ENCODE measurements at regions not wholly inside any gene's neighbourhood (a gene's known extent, or its start where the extent isn't known, plus 50 kb on each side); places are given as distances from the start of the nearest gene placed in this dataset.
"Not testable (repeated sequence)": the region's sequence is repeated elsewhere in the genome, so short reads cannot be mapped to it uniquely, and the experiment has no call there.

DNA sequence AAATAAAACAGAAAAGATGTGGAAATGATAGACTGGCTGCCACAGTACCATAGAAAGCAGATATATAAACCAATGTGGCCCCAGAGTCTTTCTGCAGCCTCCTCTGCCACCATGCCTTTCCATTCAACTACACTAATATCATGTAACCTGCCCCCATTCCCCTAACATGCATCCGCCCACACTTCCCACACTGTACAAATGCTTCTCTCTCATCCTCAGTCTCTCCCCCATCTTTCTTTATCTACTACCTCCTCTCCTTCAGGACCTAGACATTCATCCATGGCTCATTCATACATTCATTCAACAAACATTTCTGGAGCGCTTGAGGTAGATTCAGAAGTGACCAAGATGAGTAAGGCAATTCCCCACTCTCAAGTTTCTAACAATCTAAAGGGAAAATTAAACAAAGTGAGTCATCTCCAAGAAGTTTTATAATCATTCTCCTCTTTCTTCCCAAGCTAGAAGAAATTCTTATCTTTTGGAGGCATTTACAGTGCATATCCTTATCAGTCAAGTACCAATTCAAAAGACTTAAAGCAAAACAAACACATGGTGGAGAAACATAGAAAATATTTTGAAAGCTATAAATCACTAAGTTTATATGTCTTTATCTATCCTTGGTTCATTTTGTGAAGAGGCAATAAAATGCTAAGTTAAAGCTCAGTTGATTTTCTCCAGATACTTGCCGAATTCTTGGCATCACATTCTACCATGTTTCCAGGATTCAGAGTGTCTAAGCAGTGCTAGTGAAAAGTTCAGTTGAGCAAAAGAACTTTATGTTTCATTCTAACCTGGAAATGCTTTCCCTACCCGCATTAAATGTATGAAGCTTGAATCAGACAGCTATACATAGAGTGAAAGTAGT is 70.5 kb upstream of the FRMD6 start:
- DNase-seq (ENCODE audit: low read depth): no peak

DNA sequence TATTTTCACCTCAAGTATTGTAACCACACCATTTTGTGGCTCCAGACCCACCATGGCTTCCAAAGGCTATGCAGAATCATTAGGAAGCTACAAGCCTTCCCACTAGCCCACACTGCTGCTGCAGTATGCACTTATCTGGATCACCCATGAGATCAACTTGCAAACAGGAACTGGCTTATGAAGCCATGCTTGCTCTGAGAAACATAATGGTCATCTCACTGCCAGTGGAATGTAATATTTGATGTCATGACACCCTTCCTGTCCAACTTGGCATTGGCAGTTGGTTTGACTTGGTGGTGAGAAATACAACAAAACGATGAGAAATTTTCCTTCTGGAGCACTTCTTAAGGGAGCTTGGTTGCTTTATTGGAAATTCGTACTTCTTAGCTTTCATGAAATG is 69.3 kb upstream of the FRMD6 start:
- DNase-seq (ENCODE audit: low read depth): no peak

DNA sequence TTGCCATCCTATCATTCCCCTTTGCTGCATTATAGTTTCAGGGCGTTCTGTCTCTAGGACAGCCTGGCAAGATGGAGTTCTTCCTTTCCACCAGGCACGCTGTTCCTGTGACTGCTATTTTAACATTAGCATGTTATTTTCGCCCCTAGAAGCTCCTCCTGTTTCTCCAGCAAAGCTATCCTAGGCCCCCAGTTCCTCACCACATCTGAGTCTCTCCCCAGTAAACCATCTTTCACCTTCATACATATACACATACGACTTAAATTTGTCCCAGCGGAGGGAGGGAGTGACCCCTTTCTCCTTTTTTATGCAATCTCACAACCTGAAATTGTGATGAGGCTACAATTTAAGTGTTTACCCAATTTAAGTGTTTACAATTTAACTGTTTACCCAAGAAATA is 66.7 kb upstream of the FRMD6 start:
- DNase-seq (ENCODE audit: low read depth): no peak

DNA sequence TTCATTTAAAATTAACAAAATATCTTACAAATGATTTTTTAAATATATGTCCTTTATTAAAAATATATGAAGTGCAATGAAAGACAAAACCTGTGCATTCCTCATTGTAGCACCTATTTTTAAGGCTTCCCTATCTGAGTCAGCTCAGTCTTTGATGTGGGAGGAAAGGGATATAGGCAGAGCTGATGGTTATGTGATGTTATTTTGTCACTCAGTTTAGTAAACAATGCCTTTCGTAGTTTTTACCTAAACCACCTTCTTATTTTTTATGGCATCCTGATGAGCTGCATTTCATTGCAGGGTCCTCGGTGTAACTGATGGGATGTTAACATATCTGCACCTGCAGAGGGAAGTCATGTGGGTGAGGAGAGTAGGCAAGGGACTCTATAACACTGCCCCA is 58.9 kb upstream of the FRMD6 start:
- DNase-seq (ENCODE audit: low read depth): no peak

DNA sequence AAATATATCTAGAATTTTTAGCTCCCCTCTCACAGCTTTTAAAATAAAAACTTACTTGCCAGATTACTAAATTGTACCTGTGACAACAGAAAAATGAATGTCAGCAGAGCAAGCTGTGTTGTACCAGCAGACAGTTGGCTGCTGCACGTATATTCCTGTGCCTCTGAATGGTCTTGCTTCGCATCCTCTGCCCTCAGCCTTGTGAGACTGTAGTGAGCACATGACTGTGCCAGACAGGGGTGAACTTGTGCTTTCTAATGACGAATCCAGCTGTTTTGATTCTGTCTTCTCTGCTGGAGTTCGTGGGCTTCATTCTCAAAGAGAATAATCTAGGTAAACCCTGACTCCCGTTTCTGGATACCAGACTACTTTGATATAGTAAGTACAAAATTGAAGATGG is 58.3 kb upstream of the FRMD6 start:
- DNase-seq (ENCODE audit: low read depth): no peak

DNA sequence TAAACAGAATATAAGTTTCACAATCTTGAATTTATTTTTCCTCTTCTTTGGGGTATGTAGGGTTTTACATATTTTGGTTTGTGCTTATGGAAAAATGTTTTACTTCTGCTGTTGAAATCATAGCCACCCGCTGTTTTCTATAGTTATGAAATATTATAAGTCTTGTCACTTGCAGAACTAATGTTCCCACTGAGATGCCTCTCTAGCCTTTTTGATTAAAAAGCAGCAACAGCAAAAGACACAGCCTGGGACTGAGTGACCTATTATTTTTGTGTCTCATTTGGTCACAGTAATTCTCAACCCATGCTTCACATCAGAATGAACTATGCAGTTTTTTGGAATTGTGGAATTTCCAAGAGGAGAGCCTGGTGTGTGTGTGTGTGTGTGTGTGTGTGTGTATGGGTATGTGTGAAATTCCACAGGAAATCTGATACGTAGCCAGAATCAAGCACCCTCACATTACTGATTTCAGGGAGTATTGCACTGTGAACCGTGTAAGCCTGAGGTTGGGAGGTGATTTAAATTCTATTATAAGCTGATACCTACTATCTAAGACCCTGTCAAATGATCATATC is 55.7 kb upstream of the FRMD6 start:
- no peak for DNase-seq (ENCODE audit: low read depth)

DNA sequence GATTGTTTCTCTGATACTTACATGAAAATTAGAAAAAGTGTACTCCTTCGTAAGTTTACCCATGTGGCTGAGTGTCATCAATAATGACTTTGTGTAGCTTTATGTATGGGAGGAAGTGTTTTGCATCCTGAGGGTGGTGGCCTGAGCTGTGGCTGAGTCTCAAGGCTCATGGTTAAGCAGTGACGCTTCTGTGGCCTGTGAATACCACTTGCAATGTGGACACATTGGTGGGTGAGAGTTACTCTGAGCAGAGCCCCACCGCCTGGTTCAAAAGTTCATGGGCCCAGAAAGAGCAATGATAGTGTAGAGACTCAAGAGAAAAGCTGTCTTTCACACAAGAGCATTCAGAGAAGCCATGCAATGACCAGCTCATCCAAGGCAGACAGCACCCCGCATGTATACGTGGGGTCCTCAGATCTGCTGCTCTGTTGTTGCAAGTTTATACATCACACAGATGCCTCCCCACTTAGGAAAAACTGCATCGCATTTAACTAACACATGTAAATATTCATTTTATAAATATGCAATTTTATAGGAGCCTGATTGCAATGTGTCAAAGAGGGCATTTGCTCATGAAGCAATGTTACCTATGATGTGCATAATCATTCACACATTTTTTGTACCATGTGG is 55.1 kb upstream of the FRMD6 start:
- DNase-seq (ENCODE audit: low read depth): peak; percentile 16

DNA sequence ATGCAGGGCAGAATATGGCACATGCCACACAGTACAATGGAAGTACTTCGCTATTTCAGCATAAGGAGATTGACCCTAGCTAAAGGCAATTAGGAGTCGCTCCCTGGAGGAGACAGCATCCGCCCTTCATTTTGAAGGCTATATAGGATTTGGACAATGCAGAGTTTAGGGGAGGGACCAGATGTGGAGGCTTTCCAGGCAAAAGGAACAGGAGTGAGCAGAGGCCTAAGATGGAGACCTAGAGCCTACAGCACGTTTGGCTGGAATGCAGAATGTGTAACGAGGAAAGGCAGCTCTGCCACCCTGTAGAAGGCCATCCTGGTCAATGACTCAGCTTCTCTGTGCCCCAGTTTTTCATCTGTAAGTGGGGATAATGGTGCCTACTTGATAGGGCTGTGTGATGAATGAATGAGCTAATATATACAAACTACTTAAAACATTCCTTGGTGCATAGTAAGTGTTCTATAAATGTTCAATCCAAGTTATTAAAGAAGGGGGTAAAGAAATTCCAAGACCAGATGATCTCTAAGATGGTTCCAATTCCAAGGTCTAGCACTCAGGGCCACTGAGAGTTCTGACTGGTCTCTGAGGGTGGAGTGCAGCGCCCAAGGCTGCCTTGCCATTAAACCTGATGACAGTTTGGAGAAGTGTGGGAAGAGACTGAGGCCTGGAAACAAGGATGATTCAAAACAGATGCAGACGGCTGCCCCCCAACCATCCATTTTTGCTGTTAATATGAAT is 54.3 kb upstream of the FRMD6 start:
- no peak for DNase-seq (ENCODE audit: low read depth)

DNA sequence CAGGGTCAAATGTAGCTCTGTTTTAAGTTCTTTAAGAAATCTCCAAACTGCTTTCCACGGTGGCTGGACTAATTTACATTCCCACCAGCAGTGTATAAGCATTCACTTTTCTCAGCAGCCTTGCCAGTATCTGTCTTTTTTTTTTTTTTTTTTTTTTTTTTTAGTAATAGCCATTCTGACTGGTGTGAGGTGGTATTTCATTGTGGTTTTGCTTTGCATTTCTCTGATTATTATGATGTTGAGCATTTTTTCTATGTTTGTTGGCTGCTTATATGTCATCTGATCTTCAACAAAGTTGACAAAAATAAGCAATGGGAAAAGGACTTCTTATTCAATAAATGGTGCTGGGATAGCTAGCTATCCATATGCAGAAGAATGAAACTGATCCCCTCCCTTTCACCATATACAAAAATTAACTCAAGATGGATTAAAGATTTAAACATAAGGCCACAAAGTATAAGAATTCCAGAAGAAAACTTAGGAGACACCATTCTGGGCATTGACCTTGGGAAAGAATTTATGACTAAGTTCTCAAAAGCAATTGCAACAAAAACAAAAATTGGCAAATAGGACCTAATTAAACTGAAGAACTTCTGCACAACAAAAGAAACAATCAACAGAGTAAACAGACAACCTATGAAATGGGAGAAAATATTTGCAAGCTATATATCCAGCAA is 52.6 kb upstream of the FRMD6 start:
- not testable (repeated sequence) for DNase-seq (ENCODE audit: low read depth)

DNA sequence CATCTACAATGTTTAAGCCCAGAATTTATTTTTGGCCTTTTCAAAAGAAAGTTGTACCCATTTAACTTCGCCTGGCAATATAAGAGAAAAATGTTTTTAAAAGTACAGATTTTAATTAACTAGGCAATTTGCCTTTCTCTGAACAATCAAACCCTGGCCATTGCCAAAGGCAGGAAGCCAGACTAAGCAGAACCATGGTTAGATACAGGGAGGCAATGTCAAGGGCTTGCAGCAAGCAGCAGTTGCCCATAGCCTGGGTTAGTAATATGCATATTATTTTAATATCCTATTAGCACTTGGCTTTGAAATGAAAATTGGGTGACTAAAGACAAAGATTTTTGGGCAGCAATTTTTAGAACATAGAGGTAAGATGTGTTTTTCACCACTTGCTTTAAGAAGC is 51.1 kb upstream of the FRMD6 start:
- DNase-seq (ENCODE audit: low read depth): no peak
